ENCODE measurements at regions not wholly inside any gene's neighbourhood (a gene's known extent, or its start where the extent isn't known, plus 50 kb on each side); places are given as distances from the start of the nearest gene placed in this dataset.

DNA sequence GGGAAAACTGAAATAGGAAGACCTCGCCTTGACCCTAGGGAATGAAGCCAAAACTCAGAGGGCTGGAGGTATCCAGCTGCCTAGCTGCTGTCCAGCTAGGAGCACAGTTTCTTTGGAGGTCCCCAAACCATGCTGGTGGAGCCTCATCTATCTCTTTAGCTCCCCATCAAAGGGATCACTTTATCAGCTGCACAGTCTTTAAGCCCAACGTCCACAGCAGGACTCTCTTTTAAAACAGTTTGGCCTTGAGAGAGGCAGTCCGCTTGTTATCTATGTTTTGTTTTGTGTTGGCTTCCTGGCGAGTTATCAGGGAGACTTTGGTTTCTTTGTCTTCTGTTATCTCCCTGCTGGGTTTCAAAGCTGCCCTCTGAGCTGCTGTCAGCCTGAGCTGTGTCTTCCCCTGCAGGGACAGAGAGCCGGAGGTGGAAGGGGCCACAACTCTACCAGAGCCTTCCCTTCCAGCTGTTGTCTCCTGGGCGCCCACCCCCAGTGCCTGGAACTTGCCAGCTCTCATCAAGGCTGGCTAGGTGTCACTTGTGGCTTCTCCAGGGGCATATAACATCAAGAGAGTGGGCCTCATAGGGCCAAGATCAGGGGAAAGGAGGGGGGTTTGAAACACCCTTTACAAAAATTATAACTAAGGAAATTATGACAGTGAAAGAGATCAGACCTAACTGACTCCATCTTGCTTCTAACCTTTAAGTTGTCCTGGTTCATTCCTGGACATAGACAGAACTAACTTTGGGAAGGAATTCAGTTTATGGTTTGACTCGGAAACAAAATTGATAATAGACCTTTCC lies 61.4 kb upstream of the C15orf39 start:
- Mint-ChIP-seq H3K36me3 (ENCODE audit: low read depth) (peaks cover 16% of the 10 kb centered on the region), H3K9me3 (peaks cover 35% of the 10 kb centered on the region), H3K4me3 (ENCODE audit: low read depth) (no peak overlapping the region), H3K27me3 (ENCODE audit: low read depth) (no peaks in the 10 kb centered on the region), H3K27ac (no peak overlapping the region), H3K4me1 (ENCODE audit: low read depth) (peaks cover 14% of the 10 kb centered on the region)
- no peak for DNase-seq (ENCODE audit: low spot score)
- intact Hi-C loops (cut with micrococcal nuclease): no loop called here

DNA sequence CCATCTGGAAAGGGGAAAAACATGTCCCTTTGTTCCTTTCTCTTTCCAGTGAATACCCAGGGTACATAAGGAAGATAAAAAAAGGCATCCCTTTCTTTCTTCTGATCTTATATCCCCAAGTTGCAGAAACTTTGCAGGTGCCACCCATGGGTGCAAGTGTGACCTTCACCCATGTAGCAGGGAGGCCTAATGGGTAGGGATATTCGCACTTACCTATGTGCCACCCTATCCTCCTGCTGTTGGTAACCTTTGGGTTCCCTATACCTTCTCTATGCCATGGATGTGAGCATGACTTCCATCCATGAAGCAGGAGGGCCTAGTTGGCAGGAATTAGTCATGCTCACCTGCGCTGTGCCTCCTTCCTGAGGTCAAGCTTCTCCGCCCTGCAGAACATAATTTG lies 59.2 kb upstream of the C15orf39 start:
- Mint-ChIP-seq H3K4me3 (ENCODE audit: low read depth) (no peak overlapping the region), H3K9me3 (peaks cover 35% of the 10 kb centered on the region), H3K4me1 (ENCODE audit: low read depth) (peaks cover 14% of the 10 kb centered on the region), H3K27ac (no peak overlapping the region), H3K36me3 (ENCODE audit: low read depth) (peaks cover 16% of the 10 kb centered on the region), H3K27me3 (ENCODE audit: low read depth) (no peaks in the 10 kb centered on the region)
- intact Hi-C loops (cut with micrococcal nuclease): no loop called here
- no peak for DNase-seq (ENCODE audit: low spot score)

DNA sequence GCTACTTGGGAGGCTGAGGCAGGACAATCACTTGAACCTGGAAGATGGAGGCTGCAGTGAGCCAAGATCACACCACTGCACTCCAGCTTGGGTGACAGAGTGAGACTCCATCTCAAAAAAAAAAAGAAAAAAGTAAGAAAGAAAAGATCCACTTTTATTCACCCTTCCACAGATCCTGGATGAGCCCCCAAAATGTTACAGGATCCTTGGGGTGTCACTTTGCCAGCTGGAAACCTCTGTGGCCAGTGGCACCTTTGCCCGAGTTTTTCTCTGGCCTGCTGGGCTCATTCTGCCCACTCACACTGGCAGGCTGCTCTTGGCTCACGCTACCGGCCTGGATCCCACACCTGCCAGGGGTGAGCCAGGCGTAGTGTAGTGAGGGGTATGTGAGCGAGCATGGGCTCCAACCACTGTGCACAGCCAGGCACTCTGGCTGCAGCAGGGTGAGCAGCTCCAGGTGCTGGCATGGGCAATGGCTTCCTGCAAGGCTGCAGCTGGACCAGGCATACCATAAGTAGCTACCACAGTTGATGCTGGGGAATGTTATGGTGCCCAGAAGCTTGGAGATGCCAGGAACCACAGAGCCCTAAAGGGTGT lies 57.8 kb upstream of the C15orf39 start:
- DNase-seq (ENCODE audit: low spot score): no peak
- intact Hi-C loops (cut with micrococcal nuclease): no loop called here
- no peak overlapping the region for H3K27ac Mint-ChIP-seq
- peaks cover 8% of the 10 kb centered on the region for H3K4me1 Mint-ChIP-seq (ENCODE audit: low read depth)
- peaks cover 16% of the 10 kb centered on the region for H3K36me3 Mint-ChIP-seq (ENCODE audit: low read depth)
- peaks cover 35% of the 10 kb centered on the region for H3K9me3 Mint-ChIP-seq
- no peaks in the 10 kb centered on the region for H3K27me3 Mint-ChIP-seq (ENCODE audit: low read depth)
- H3K4me3 Mint-ChIP-seq (ENCODE audit: low read depth): no peak overlapping the region

DNA sequence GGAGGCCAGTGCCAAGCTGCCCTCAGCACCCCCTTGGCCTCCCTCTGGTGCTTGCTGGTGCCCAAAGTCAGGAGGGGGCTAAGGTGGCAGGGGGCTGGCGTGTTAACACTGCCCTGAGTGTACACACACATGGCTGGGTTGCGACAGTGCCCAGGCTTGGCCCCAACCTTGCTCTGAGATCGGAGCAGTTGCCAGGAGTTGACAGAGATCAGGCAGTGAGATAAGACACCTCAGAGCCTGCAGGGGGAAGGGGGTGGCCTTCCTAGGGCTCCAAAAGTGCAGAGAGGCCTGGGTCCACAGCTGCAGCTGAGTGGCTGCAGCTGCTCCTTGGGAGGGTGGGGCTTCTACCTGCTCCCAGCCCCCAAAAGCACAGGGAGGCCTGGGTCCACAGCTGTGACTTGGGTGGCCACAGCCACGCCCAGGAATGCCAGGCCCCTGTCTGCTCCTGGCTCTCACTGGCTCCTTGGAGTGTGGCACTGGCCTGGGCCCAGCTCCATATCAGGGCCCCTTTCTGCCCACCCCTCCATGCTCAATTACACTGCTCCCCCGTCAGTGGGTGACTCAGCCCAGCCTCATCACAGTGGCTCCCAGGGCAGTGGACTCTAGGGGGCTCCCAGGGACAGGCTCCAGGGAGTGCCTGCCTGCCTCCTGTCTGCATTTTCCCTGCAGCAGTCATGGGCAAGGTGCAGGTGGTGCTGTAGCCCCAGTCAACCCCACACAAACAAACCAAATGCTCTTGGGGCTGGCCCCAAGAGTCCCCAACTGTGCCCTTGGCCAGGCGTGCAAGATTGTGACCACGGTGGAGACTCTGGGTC lies 56.4 kb upstream of the C15orf39 start:
- Mint-ChIP-seq H3K4me3 (ENCODE audit: low read depth) (no peak overlapping the region), H3K4me1 (ENCODE audit: low read depth) (peaks cover 10% of the 10 kb centered on the region), H3K36me3 (ENCODE audit: low read depth) (peaks cover 16% of the 10 kb centered on the region), H3K27me3 (ENCODE audit: low read depth) (no peaks in the 10 kb centered on the region), H3K27ac (no peak overlapping the region), H3K9me3 (peaks cover 37% of the 10 kb centered on the region)
- intact Hi-C loops (cut with micrococcal nuclease): no loop called here
- no peak for DNase-seq (ENCODE audit: low spot score)

DNA sequence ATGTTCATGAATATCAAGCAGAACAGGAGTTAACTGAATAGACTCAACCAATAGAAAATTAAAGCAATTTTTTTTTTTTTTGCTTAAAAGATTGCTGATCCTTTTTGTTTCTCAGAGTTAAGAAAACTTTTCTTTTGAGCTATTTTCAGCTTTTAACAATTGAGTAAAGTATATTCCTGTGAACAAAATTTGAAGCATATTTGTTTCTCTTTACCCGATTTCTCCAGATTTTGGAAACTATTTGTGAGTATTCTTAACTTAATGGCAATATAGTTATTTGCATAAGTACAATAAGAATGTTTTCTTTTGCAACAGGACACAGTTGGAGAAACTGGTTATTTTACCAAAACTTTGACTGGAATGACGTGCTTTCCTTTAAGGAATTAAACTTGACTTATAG lies 53.4 kb upstream of the C15orf39 start:
- Mint-ChIP-seq H3K27ac (no peak overlapping the region), H3K9me3 (peaks cover 19% of the 10 kb centered on the region), H3K4me1 (ENCODE audit: low read depth) (peaks cover 23% of the 10 kb centered on the region), H3K27me3 (ENCODE audit: low read depth) (no peaks in the 10 kb centered on the region), H3K4me3 (ENCODE audit: low read depth) (no peak overlapping the region), H3K36me3 (ENCODE audit: low read depth) (peaks cover 5% of the 10 kb centered on the region)
- intact Hi-C loops (cut with micrococcal nuclease): no loop called here
- DNase-seq (ENCODE audit: low spot score): no peak

GRCh38 chr15:75149867-75150709 lies 51.6 kb upstream of the C15orf39 start:
- H3K36me3 Mint-ChIP-seq (ENCODE audit: low read depth): peaks cover 4% of the 10 kb centered on the region
- intact Hi-C loops (cut with micrococcal nuclease): no loop called here
- no peak overlapping the region for H3K4me3 Mint-ChIP-seq (ENCODE audit: low read depth)
- H3K4me1 Mint-ChIP-seq (ENCODE audit: low read depth): peaks cover 32% of the 10 kb centered on the region
- H3K27ac Mint-ChIP-seq: peak overlapping the region; percentile 1
- DNase-seq (ENCODE audit: low spot score): no peak
- peaks cover 9% of the 10 kb centered on the region for H3K9me3 Mint-ChIP-seq
- no peaks in the 10 kb centered on the region for H3K27me3 Mint-ChIP-seq (ENCODE audit: low read depth)

GRCh38 chr15:75151214-75152128 lies 50.2 kb upstream of the C15orf39 start:
- Mint-ChIP-seq H3K27me3 (ENCODE audit: low read depth) (no peaks in the 10 kb centered on the region), H3K27ac (peak overlapping the region; percentile 39), H3K9me3 (peaks cover 9% of the 10 kb centered on the region), H3K4me3 (ENCODE audit: low read depth) (no peak overlapping the region), H3K36me3 (ENCODE audit: low read depth) (peaks cover 4% of the 10 kb centered on the region), H3K4me1 (ENCODE audit: low read depth) (peaks cover 32% of the 10 kb centered on the region)
- DNase-seq (ENCODE audit: low spot score): no peak
- intact Hi-C loops (cut with micrococcal nuclease): no loop called here
